ENCODE measurements at regions not wholly inside any gene's neighbourhood (a gene's known extent, or its start where the extent isn't known, plus 50 kb on each side); places are given as distances from the start of the nearest gene placed in this dataset.

- no peak for TF ChIP-seq CTCF (IDR thresholded peaks at IDR 0.05 in 4 of 5, conservative IDR thresholded peaks at IDR 0.05 in 1 of 5)
- no peak for TF ChIP-seq POLR2A (IDR thresholded peaks at IDR 0.05)
These were observed 289.4 kb upstream of the MEIS1 start for GRCh38 chr2:66145490-66145889.
